ENCODE measurements at regions not wholly inside any gene's neighbourhood (a gene's known extent, or its start where the extent isn't known, plus 50 kb on each side); places are given as distances from the start of the nearest gene placed in this dataset.

GRCh38 chr3:177753451-177754155, 556.3 kb upstream of the TBL1XR1 start:
- ChIA-PET CTCF (no interaction called here), POLR2A (no interaction called here)
- Histone ChIP-seq H3K4me1 (peaks cover 7% of the 10 kb centered on the region; the same call in 1 of the 2 replicates), H3K9me3 (no peaks in the 10 kb centered on the region), H3K27me3 (replicated peaks; ENCODE audit: control insufficient read depth, insufficient read depth, low read length) (no peaks in the 10 kb centered on the region), H3K4me3 (ENCODE audit: low read depth, low read length) (no peak overlapping the region), H3K36me3 (ENCODE audit: control insufficient read depth, insufficient read depth, low read length) (no peaks in the 10 kb centered on the region)
- no peaks in the 10 kb centered on the region for H3K27me3 Mint-ChIP-seq (ENCODE audit: insufficient read depth, unreplicated experiment)
- no peak for DNase-seq
- H3K9me3 Mint-ChIP-seq (ENCODE audit: unreplicated experiment), result no peaks in the 10 kb centered on the region
- intact Hi-C loops (cut with micrococcal nuclease; ENCODE audit: unreplicated experiment), result no loop called here
- H3K36me3 Mint-ChIP-seq (ENCODE audit: insufficient read depth, unreplicated experiment), result no peaks in the 10 kb centered on the region
- no peaks in the 10 kb centered on the region for H3K4me1 Mint-ChIP-seq (ENCODE audit: low read depth, unreplicated experiment)
- H3K27ac Mint-ChIP-seq (ENCODE audit: unreplicated experiment), result no peak overlapping the region
- no peak overlapping the region for H3K4me3 Mint-ChIP-seq (ENCODE audit: unreplicated experiment)
- TF ChIP-seq CTCF (IDR thresholded peaks at IDR 0.05; ENCODE audit: insufficient read depth in 1 of 2, low read depth in 1 of 2, low read length in 1 of 2, severe bottlenecking in 1 of 2, unreplicated experiment in 1 of 2), result no peak
- no TSS peak for BruUV-seq (replicated peaks)

GRCh38 chr3:177754508-177754921, 557.2 kb upstream of the TBL1XR1 start:
- Histone ChIP-seq H3K4me1 (peaks cover 2% of the 10 kb centered on the region; the same call in 1 of the 2 replicates), H3K9me3 (no peaks in the 10 kb centered on the region), H3K4me3 (ENCODE audit: low read depth, low read length) (no peak overlapping the region), H3K36me3 (ENCODE audit: control insufficient read depth, insufficient read depth, low read length) (no peaks in the 10 kb centered on the region), H3K27me3 (replicated peaks; ENCODE audit: control insufficient read depth, insufficient read depth, low read length) (no peaks in the 10 kb centered on the region)
- Mint-ChIP-seq H3K4me1 (ENCODE audit: low read depth, unreplicated experiment) (no peaks in the 10 kb centered on the region), H3K27me3 (ENCODE audit: insufficient read depth, unreplicated experiment) (no peaks in the 10 kb centered on the region), H3K36me3 (ENCODE audit: insufficient read depth, unreplicated experiment) (no peaks in the 10 kb centered on the region), H3K9me3 (ENCODE audit: unreplicated experiment) (no peaks in the 10 kb centered on the region), H3K27ac (ENCODE audit: unreplicated experiment) (no peak overlapping the region), H3K4me3 (ENCODE audit: unreplicated experiment) (no peak overlapping the region)
- BruUV-seq (replicated peaks), result no TSS peak
- no peak for DNase-seq
- TF ChIP-seq CTCF (IDR thresholded peaks at IDR 0.05; ENCODE audit: insufficient read depth in 1 of 2, low read depth in 1 of 2, low read length in 1 of 2, severe bottlenecking in 1 of 2, unreplicated experiment in 1 of 2), result no peak
- intact Hi-C loops (cut with micrococcal nuclease; ENCODE audit: unreplicated experiment), result no loop called here
- ChIA-PET CTCF (no interaction called here), POLR2A (no interaction called here)

GRCh38 chr3:177758126-177758525, 560.8 kb upstream of the TBL1XR1 start:
- Histone ChIP-seq H3K4me1 (no peaks in the 10 kb centered on the region), H3K27me3 (replicated peaks; ENCODE audit: control insufficient read depth, insufficient read depth, low read length) (no peaks in the 10 kb centered on the region), H3K4me3 (ENCODE audit: low read depth, low read length) (no peak overlapping the region), H3K9me3 (no peaks in the 10 kb centered on the region), H3K36me3 (ENCODE audit: control insufficient read depth, insufficient read depth, low read length) (no peaks in the 10 kb centered on the region)
- TF ChIP-seq CTCF (IDR thresholded peaks at IDR 0.05; ENCODE audit: insufficient read depth in 1 of 2, low read depth in 1 of 2, low read length in 1 of 2, severe bottlenecking in 1 of 2, unreplicated experiment in 1 of 2), result no peak
- Mint-ChIP-seq H3K4me1 (ENCODE audit: low read depth, unreplicated experiment) (no peaks in the 10 kb centered on the region), H3K9me3 (ENCODE audit: unreplicated experiment) (no peaks in the 10 kb centered on the region), H3K27ac (ENCODE audit: unreplicated experiment) (no peak overlapping the region), H3K27me3 (ENCODE audit: insufficient read depth, unreplicated experiment) (no peaks in the 10 kb centered on the region), H3K4me3 (ENCODE audit: unreplicated experiment) (no peak overlapping the region), H3K36me3 (ENCODE audit: insufficient read depth, unreplicated experiment) (no peaks in the 10 kb centered on the region)
- CTCF ChIA-PET, result no interaction called here
- POLR2A ChIA-PET, result no interaction called here
- intact Hi-C loops (cut with micrococcal nuclease; ENCODE audit: unreplicated experiment), result no loop called here
- no TSS peak for BruUV-seq (replicated peaks)
- no peak for DNase-seq

Data from Caco-2 (cell line).